Left ventricle myocardium inferior (tissue), 1 donor: ENCODE measurements at regions not wholly inside any gene's neighbourhood (a gene's known extent, or its start where the extent isn't known, plus 50 kb on each side); places are given as distances from the start of the nearest gene placed in this dataset.
"Not testable (repeated sequence)": the region's sequence is repeated elsewhere in the genome, so short reads cannot be mapped to it uniquely, and the experiment has no call there.

ENCODE experiments used
- DNase-seq: peaks from one replicate; pipeline ENCODE4 v3.0.0-alpha.2; 2020
- H3K27ac ChIP-seq: fragments of 200-600 bp; replicated peaks from 2 replicates; pipeline ENCODE4 v1.8.0; 2021
- H3K27me3 ChIP-seq: fragments of 200-600 bp; 2 replicates; pipeline ENCODE4 v1.8.0; 2021; ENCODE audit warnings: low read depth
- H3K36me3 ChIP-seq: fragments of 200-600 bp; 2 replicates; pipeline ENCODE4 v1.8.0; 2021
- H3K4me1 ChIP-seq: fragments of 200-600 bp; 2 replicates; pipeline ENCODE4 v1.8.0; 2021
- H3K4me3 ChIP-seq: fragments of 200-600 bp; 2 replicates; pipeline ENCODE4 v1.8.0; 2021; ENCODE audit warnings: mild to moderate bottlenecking, moderate library complexity
- H3K9me3 ChIP-seq: fragments of 200-600 bp; replicated peaks from 2 replicates; pipeline ENCODE4 v1.8.0; 2021
- CTCF ChIP-seq: fragments of 200-600 bp; IDR thresholded peaks from 2 replicates; pipeline ENCODE4 v1.8.0; 2021; ENCODE audit warnings: antibody characterized with exemption, mild to moderate bottlenecking, borderline replicate concordance
- intact Hi-C: fragments of 100-400 bp; cut with micrococcal nuclease; formaldehyde crosslinking; loops from one replicate; pipeline ENCODE4 v1.11.0; 2022
- donor health status: DM: no; HTN: yes; CAD: no; lungs with severe emphysema.

GRCh38 chr5:108504974-108505373 lies 123.1 kb upstream of the FBXL17 start:
- Histone ChIP-seq H3K36me3 (no peaks in the 10 kb centered on the region), H3K4me3 (no peak overlapping the region), H3K9me3 (peaks cover 24% of the 10 kb centered on the region), H3K4me1 (no peaks in the 10 kb centered on the region), H3K27ac (no peak overlapping the region), H3K27me3 (no peaks in the 10 kb centered on the region)
- no peak for DNase-seq
- intact Hi-C loops, result no loop called here
- no peak for TF ChIP-seq CTCF

GRCh38 chr5:108503986-108504385 lies 122.1 kb upstream of the FBXL17 start:
- Histone ChIP-seq H3K27me3 (no peaks in the 10 kb centered on the region), H3K4me1 (no peaks in the 10 kb centered on the region), H3K27ac (no peak overlapping the region), H3K4me3 (no peak overlapping the region), H3K9me3 (peaks cover 34% of the 10 kb centered on the region), H3K36me3 (no peaks in the 10 kb centered on the region)
- TF ChIP-seq CTCF, result no peak
- no peak for DNase-seq
- intact Hi-C loops, result no loop called here

- DNase-seq, H3K4me1 ChIP-seq, intact Hi-C loops, H3K27ac ChIP-seq, H3K27me3 ChIP-seq, H3K36me3 ChIP-seq, H3K4me3 ChIP-seq: not testable (repeated sequence)
- peaks cover 28% of the 10 kb centered on the region for H3K9me3 ChIP-seq
Observed at GRCh38 chr5:108495615-108496014, 113.7 kb upstream of the FBXL17 start.

- Histone ChIP-seq H3K4me3 (no peak overlapping the region), H3K27me3 (no peaks in the 10 kb centered on the region), H3K9me3 (peaks cover 13% of the 10 kb centered on the region), H3K4me1 (no peaks in the 10 kb centered on the region), H3K27ac (no peak overlapping the region), H3K36me3 (no peaks in the 10 kb centered on the region)
- intact Hi-C loops, result no loop called here
- no peak for DNase-seq
- no peak for TF ChIP-seq CTCF
Observed at GRCh38 chr5:108487951-108488350, 106.1 kb upstream of the FBXL17 start.

- H3K9me3 ChIP-seq, result peaks cover 4% of the 10 kb centered on the region
- H3K27ac ChIP-seq, result no peak overlapping the region
- intact Hi-C loops, result no loop called here
Observed at GRCh38 chr5:108484035-108484434, 102.1 kb upstream of the FBXL17 start.

More at GRCh38 chr5:108484035-108484434, 102.1 kb upstream of the FBXL17 start:
- Histone ChIP-seq H3K4me3 (no peak overlapping the region), H3K36me3 (no peaks in the 10 kb centered on the region), H3K4me1 (peaks cover 4% of the 10 kb centered on the region), H3K27me3 (no peaks in the 10 kb centered on the region)
- TF ChIP-seq CTCF, result no peak
- DNase-seq, result no peak
